Hepatocyte (in vitro differentiated cells): ENCODE measurements at regions not wholly inside any gene's neighbourhood (a gene's known extent, or its start where the extent isn't known, plus 50 kb on each side); places are given as distances from the start of the nearest gene placed in this dataset.
"Not testable (repeated sequence)": the region's sequence is repeated elsewhere in the genome, so short reads cannot be mapped to it uniquely, and the experiment has no call there.

Experiments used
- DNase-seq: peaks from one replicate; pipeline ENCODE4 v3.0.0-alpha.2; 2016; ENCODE audit warnings: low spot score
- H2AFZ ChIP-seq: fragments of 200-600 bp; sonication (generic); 2 replicates; pipeline ENCODE4 v1.6.0; 2016; ENCODE audit warnings: antibody characterized with exemption, mild to moderate bottlenecking
- H3K27ac ChIP-seq: fragments of 200-600 bp; sonication (generic); 2 replicates; pipeline ENCODE4 v1.5.1; 2016; ENCODE audit warnings: mild to moderate bottlenecking
- H3K27me3 ChIP-seq: fragments of 200-600 bp; sonication (generic); 2 replicates; pipeline ENCODE4 v1.6.1; 2016
- H3K36me3 ChIP-seq: fragments of 200-600 bp; sonication (generic); replicated peaks from 2 replicates; pipeline ENCODE4 v1.5.1; 2016; ENCODE audit warnings: low read depth; ENCODE audit not compliant: insufficient read depth
- H3K4me1 ChIP-seq: fragments of 200-600 bp; sonication (generic); 2 replicates; pipeline ENCODE4 v1.5.1; 2016; ENCODE audit warnings: mild to moderate bottlenecking, moderate library complexity; ENCODE audit not compliant: insufficient read depth
- H3K4me2 ChIP-seq: fragments of 200-600 bp; sonication (generic); 2 replicates; pipeline ENCODE4 v1.6.0; 2016
- H3K4me3 ChIP-seq: fragments of 200-600 bp; sonication (generic); 2 replicates; pipeline ENCODE4 v1.5.1; 2016; ENCODE audit warnings: mild to moderate bottlenecking
- H3K79me2 ChIP-seq: fragments of 200-600 bp; sonication (generic); 2 replicates; pipeline ENCODE4 v1.6.0; 2017; ENCODE audit warnings: mild to moderate bottlenecking
- H3K9me2 ChIP-seq: fragments of 200-600 bp; sonication (generic); replicated peaks from 2 replicates; pipeline ENCODE4 v1.6.0; 2017; ENCODE audit warnings: mild to moderate bottlenecking; ENCODE audit not compliant: insufficient read depth
- H3K9me3 ChIP-seq: fragments of 200-600 bp; sonication (generic); 2 replicates; pipeline ENCODE4 v1.5.1; 2016; ENCODE audit warnings: low read depth, mild to moderate bottlenecking
- H4K20me1 ChIP-seq: fragments of 200-600 bp; sonication (generic); 2 replicates; pipeline ENCODE4 v1.6.0; 2016; ENCODE audit warnings: mild to moderate bottlenecking; ENCODE audit not compliant: insufficient read depth, poor library complexity, severe bottlenecking
- EZH2 ChIP-seq: fragments of 200-600 bp; sonication (generic); IDR thresholded peaks from 2 replicates; pipeline ENCODE4 v1.6.1; 2016; ENCODE audit warnings: antibody characterized with exemption, mild to moderate bottlenecking, borderline replicate concordance
- EZH2phosphoT487 ChIP-seq: fragments of 200-600 bp; sonication (generic); IDR thresholded peaks from one replicate; pipeline ENCODE4 v1.6.1; 2018; ENCODE audit warnings: antibody characterized with exemption, mild to moderate bottlenecking, low read depth, moderate library complexity; ENCODE audit not compliant: unreplicated experiment, severe bottlenecking
- WGBS: methylation state at CpG from one replicate; pipeline ENCODE4 v1.1.6; 2016; ENCODE audit warnings: low lambda C conversion rate; ENCODE audit errors: missing lambda C conversion rate; 5-methylcytosine and 5-hydroxymethylcytosine counted together
- TF ChIP-seq, protein P1 (sequence below): fragments of 200-600 bp; sonication (generic); IDR thresholded peaks from 2 replicates; pipeline ENCODE4 v1.5.1; 2016; ENCODE audit warnings: antibody characterized with exemption, mild to moderate bottlenecking; ENCODE audit not compliant: poor library complexity

DNA sequence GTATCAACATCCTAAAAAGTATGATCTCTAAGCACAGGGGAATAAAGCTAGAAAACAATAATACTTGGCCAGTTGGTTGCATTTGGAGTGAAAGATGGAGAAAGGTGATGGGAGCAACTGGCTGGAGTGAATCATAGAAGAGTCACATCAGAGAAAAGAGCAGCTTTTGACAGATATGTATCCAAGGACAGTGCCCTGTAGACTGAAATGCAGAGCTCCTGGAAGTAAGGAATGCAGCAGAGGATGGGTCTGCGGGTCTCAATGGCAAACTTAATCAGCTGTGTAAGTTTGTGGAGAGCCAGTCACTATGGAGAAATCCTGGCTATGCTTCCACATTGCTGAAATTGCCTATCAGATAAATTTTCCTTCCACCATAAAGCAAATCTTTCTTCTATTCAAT is 218.1 kb upstream of the PRNP start:
- no peak overlapping the region for H2AFZ ChIP-seq
- H3K36me3 ChIP-seq: no peaks in the 10 kb centered on the region
- no peak for TF ChIP-seq EZH2phosphoT487
- TF ChIP-seq EZH2: no peak
- TF ChIP-seq, protein P1, sequence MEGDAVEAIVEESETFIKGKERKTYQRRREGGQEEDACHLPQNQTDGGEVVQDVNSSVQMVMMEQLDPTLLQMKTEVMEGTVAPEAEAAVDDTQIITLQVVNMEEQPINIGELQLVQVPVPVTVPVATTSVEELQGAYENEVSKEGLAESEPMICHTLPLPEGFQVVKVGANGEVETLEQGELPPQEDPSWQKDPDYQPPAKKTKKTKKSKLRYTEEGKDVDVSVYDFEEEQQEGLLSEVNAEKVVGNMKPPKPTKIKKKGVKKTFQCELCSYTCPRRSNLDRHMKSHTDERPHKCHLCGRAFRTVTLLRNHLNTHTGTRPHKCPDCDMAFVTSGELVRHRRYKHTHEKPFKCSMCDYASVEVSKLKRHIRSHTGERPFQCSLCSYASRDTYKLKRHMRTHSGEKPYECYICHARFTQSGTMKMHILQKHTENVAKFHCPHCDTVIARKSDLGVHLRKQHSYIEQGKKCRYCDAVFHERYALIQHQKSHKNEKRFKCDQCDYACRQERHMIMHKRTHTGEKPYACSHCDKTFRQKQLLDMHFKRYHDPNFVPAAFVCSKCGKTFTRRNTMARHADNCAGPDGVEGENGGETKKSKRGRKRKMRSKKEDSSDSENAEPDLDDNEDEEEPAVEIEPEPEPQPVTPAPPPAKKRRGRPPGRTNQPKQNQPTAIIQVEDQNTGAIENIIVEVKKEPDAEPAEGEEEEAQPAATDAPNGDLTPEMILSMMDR: no peak
- H3K27ac ChIP-seq: no peak overlapping the region
- H3K9me2 ChIP-seq: no peaks in the 10 kb centered on the region
- no peak overlapping the region for H3K4me2 ChIP-seq
- H3K4me1 ChIP-seq: no peaks in the 10 kb centered on the region
- DNase-seq: no peak
- no peaks in the 10 kb centered on the region for H3K27me3 ChIP-seq
- H3K9me3 ChIP-seq: no peaks in the 10 kb centered on the region
- WGBS: 65% methylated on average over 1 of the region's 1 CpG
- H3K4me3 ChIP-seq: no peak overlapping the region
- no peaks in the 10 kb centered on the region for H4K20me1 ChIP-seq
- no peaks in the 10 kb centered on the region for H3K79me2 ChIP-seq

DNA sequence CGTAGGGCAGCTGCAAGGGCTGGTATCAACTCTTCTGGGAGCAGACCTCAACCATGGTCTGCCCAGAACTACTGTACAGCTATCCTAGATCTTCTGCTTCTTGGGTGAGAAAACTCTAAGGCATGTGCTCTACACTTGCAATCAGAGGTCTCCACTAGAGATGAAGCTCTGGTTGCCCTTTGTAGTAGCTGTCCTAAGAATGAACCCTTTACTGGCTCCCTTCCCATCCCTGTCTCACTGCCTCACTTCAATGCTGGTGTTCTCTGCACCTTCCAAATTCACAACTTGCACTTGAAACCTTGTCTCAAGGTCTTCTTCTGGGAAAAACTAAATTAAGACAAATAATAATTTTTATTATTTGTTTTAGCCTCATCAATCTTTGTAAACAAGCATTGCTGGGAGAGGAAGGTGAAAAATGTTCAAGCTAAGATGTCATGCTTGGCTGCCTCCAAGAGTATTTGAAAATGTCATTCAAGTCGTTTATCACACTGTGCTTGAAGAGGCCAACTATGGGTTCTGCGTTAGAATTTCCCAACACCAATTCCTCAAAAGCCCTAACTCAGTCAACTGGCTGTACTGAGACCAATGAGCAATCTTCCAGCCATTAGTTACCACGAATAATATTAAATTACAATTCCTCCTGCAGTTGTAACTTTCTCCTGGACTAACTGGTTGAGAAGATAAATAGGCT is 216.9 kb upstream of the ADRA1D start:
- H4K20me1 ChIP-seq: no peaks in the 10 kb centered on the region

GRCh38 chr20:4465212-4465611 is 216.1 kb upstream of the ADRA1D start:
- TF ChIP-seq EZH2phosphoT487 (no peak), EZH2 (no peak)
- TF ChIP-seq, protein P1: no peak
- no peaks in the 10 kb centered on the region for H3K9me2 ChIP-seq
- H3K36me3 ChIP-seq: no peaks in the 10 kb centered on the region
- no peak overlapping the region for H3K4me3 ChIP-seq
- 83% methylated on average over 1 of the region's 1 CpG for WGBS
- H3K4me2 ChIP-seq: no peak overlapping the region
- no peaks in the 10 kb centered on the region for H4K20me1 ChIP-seq
- no peaks in the 10 kb centered on the region for H3K9me3 ChIP-seq
- no peaks in the 10 kb centered on the region for H3K4me1 ChIP-seq
- no peaks in the 10 kb centered on the region for H3K79me2 ChIP-seq
- H3K27me3 ChIP-seq: no peaks in the 10 kb centered on the region
- H3K27ac ChIP-seq: no peak overlapping the region
- no peak for DNase-seq
- H2AFZ ChIP-seq: no peak overlapping the region

More for the DNA sequence above, 216.9 kb upstream of the ADRA1D start:
- Histone ChIP-seq H3K27me3 (no peaks in the 10 kb centered on the region), H3K79me2 (no peaks in the 10 kb centered on the region), H3K9me2 (no peaks in the 10 kb centered on the region), H3K4me1 (no peaks in the 10 kb centered on the region), H3K4me2 (no peak overlapping the region), H3K9me3 (no peaks in the 10 kb centered on the region), H3K27ac (no peak overlapping the region), H2AFZ (no peak overlapping the region), H3K4me3 (no peak overlapping the region), H3K36me3 (no peaks in the 10 kb centered on the region)
- WGBS: 85% methylated on average over 4 of the region's 4 CpGs
- DNase-seq: no peak
- no peak for TF ChIP-seq EZH2phosphoT487
- no peak for TF ChIP-seq EZH2
- TF ChIP-seq, protein P1: no peak

GRCh38 chr20:4462801-4463200 is 213.7 kb upstream of the ADRA1D start:
- H3K4me3 ChIP-seq, H3K27ac ChIP-seq, H3K36me3 ChIP-seq, DNase-seq, H3K4me1 ChIP-seq, H4K20me1 ChIP-seq, H3K9me3 ChIP-seq, H3K9me2 ChIP-seq, H2AFZ ChIP-seq, H3K27me3 ChIP-seq, H3K79me2 ChIP-seq, H3K4me2 ChIP-seq: not testable (repeated sequence)
- 89% methylated on average over 1 of the region's 1 CpG for WGBS
